ENCODE measurements at regions not wholly inside any gene's neighbourhood (a gene's known extent, or its start where the extent isn't known, plus 50 kb on each side); places are given as distances from the start of the nearest gene placed in this dataset.

GRCh38 chr12:84741692-84742091, 170.9 kb downstream of the SLC6A15 start:
- TF ChIP-seq ZNF26 (tag by site-specific recombination; IDR thresholded peaks at IDR 0.05) = no peak
- no peak for TF ChIP-seq PRDM10 (tag by site-specific recombination; IDR thresholded peaks at IDR 0.05)
- TF ChIP-seq CTCF (tag by site-specific recombination; IDR thresholded peaks at IDR 0.05) = no peak
- TF ChIP-seq ZNF114 (tag by site-specific recombination; IDR thresholded peaks at IDR 0.05) = no peak
